ENCODE measurements at regions not wholly inside any gene's neighbourhood (a gene's known extent, or its start where the extent isn't known, plus 50 kb on each side); places are given as distances from the start of the nearest gene placed in this dataset.

GRCh38 chr5:101720033-101720432 is 576.1 kb downstream of the SLCO4C1 start:
- TF ChIP-seq, protein P1, sequence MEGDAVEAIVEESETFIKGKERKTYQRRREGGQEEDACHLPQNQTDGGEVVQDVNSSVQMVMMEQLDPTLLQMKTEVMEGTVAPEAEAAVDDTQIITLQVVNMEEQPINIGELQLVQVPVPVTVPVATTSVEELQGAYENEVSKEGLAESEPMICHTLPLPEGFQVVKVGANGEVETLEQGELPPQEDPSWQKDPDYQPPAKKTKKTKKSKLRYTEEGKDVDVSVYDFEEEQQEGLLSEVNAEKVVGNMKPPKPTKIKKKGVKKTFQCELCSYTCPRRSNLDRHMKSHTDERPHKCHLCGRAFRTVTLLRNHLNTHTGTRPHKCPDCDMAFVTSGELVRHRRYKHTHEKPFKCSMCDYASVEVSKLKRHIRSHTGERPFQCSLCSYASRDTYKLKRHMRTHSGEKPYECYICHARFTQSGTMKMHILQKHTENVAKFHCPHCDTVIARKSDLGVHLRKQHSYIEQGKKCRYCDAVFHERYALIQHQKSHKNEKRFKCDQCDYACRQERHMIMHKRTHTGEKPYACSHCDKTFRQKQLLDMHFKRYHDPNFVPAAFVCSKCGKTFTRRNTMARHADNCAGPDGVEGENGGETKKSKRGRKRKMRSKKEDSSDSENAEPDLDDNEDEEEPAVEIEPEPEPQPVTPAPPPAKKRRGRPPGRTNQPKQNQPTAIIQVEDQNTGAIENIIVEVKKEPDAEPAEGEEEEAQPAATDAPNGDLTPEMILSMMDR (IDR thresholded peaks at IDR 0.05; ENCODE audit: low read depth, low read length, poor library complexity, severe bottlenecking) = no peak
- TF ChIP-seq EZH2phosphoT487 (IDR thresholded peaks at IDR 0.05; ENCODE audit: borderline replicate concordance, low read length) = no peak

Measured in DOHH2 (cell line).